Mesodermal cell (in vitro differentiated cells): ENCODE measurements at regions not wholly inside any gene's neighbourhood (a gene's known extent, or its start where the extent isn't known, plus 50 kb on each side); places are given as distances from the start of the nearest gene placed in this dataset.

Source experiments
- H3K27ac ChIP-seq: 2 replicates; pipeline ENCODE4 v1.7.0; 2013; ENCODE audit warnings: mild to moderate bottlenecking, low read depth, low read length, moderate library complexity; ENCODE audit not compliant: severe bottlenecking
- H3K36me3 ChIP-seq: 2 replicates; pipeline ENCODE4 v1.7.1; 2013; ENCODE audit warnings: mild to moderate bottlenecking, low read length, moderate library complexity; ENCODE audit not compliant: control insufficient read depth, insufficient read depth
- H3K4me1 ChIP-seq: one replicate; pipeline ENCODE4 v1.7.1; 2013; ENCODE audit warnings: mild to moderate bottlenecking, low read length; ENCODE audit not compliant: insufficient read depth, control insufficient read depth, poor library complexity, severe bottlenecking
- H3K4me3 ChIP-seq: 2 replicates; pipeline ENCODE4 v1.7.0; 2013; ENCODE audit warnings: low read length, control low read depth, mild to moderate bottlenecking; ENCODE audit not compliant: insufficient read depth, poor library complexity, severe bottlenecking; ENCODE audit errors: extremely low read depth
- H3K9me3 ChIP-seq: 2 replicates; pipeline ENCODE4 v1.7.1; 2013; ENCODE audit warnings: mild to moderate bottlenecking, low read length, moderate library complexity; ENCODE audit not compliant: control insufficient read depth
- WGBS, 2 experiments: methylation state at CpG; one replicate each; pipeline ENCODE4 v1.1.5; 2013; ENCODE audit warnings: missing lambda C conversion rate in 2 of 2; ENCODE audit not compliant: insufficient coverage in 2 of 2; 5-methylcytosine and 5-hydroxymethylcytosine counted together

DNA sequence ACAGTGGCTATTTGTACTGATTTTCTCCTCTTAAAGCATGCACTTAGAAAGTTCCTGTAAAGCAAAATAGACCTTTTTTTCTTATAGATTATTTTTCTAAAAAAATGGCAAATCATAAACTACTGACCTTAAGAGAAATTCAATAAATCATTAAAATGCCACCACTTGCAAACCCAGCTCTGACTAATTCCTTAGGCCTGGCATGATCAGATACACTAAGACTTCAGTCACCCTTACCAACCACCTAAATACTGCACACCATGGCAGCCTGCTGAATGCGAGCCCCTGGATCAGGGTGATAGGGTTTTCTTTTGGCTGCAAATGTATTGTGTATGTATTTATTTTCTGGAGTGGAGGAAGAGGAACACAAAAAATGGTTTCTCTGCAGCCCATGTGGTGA lies 370.6 kb upstream of the TBL1XR1 start:
- Histone ChIP-seq H3K4me3 (no peak overlapping the region), H3K4me1 (no peaks in the 10 kb centered on the region)
- no CpG with 5 or more reads among the region's 1 CpG for WGBS, 2 experiments

GRCh38 chr3:177569193-177569592 lies 371.9 kb upstream of the TBL1XR1 start:
- Histone ChIP-seq H3K27ac (no peak overlapping the region), H3K36me3 (no peaks in the 10 kb centered on the region), H3K4me3 (no peak overlapping the region), H3K4me1 (no peaks in the 10 kb centered on the region), H3K9me3 (no peaks in the 10 kb centered on the region)
- WGBS, 2 experiments = 100% methylated on average over 3 of the region's 4 CpGs; no CpG with 5 or more reads in 1 of the 2 experiments

More for the DNA sequence above, 370.6 kb upstream of the TBL1XR1 start:
- Histone ChIP-seq H3K36me3 (no peaks in the 10 kb centered on the region), H3K27ac (no peak overlapping the region), H3K9me3 (no peaks in the 10 kb centered on the region)

- no peak overlapping the region for H3K4me3 ChIP-seq
- no peaks in the 10 kb centered on the region for H3K4me1 ChIP-seq
- 83 to 100% methylated on average over 1 of the region's 4 CpGs for WGBS, 2 experiments
- H3K27ac ChIP-seq = no peak overlapping the region
- H3K36me3 ChIP-seq = no peaks in the 10 kb centered on the region
- H3K9me3 ChIP-seq = no peaks in the 10 kb centered on the region
Measured at GRCh38 chr3:177569875-177570657, 372.8 kb upstream of the TBL1XR1 start.

GRCh38 chr3:177571271-177571943 lies 374.1 kb upstream of the TBL1XR1 start:
- Histone ChIP-seq H3K36me3 (no peaks in the 10 kb centered on the region), H3K4me1 (no peaks in the 10 kb centered on the region), H3K9me3 (no peaks in the 10 kb centered on the region), H3K4me3 (no peak overlapping the region), H3K27ac (no peak overlapping the region)
- 92% methylated on average over 1 of the region's 1 CpG; no CpG with 5 or more reads in 1 of the 2 experiments for WGBS, 2 experiments

GRCh38 chr3:177571944-177572315 lies 374.6 kb upstream of the TBL1XR1 start:
- Histone ChIP-seq H3K4me1 (no peaks in the 10 kb centered on the region), H3K27ac (no peak overlapping the region), H3K4me3 (no peak overlapping the region), H3K9me3 (no peaks in the 10 kb centered on the region), H3K36me3 (no peaks in the 10 kb centered on the region)
- 32 to 42% methylated on average over 2 of the region's 3 CpGs for WGBS, 2 experiments

- Histone ChIP-seq H3K4me3 (no peak overlapping the region), H3K9me3 (no peaks in the 10 kb centered on the region), H3K4me1 (no peaks in the 10 kb centered on the region), H3K27ac (no peak overlapping the region), H3K36me3 (no peaks in the 10 kb centered on the region)
- 59 to 83% methylated on average over 3 to 5 of the region's 7 CpGs for WGBS, 2 experiments
Measured at GRCh38 chr3:177574222-177574856, 377.1 kb upstream of the TBL1XR1 start.

- no peaks in the 10 kb centered on the region for H3K36me3 ChIP-seq
- H3K4me1 ChIP-seq = no peaks in the 10 kb centered on the region
- no peak overlapping the region for H3K27ac ChIP-seq
- H3K9me3 ChIP-seq = no peaks in the 10 kb centered on the region
- 100% methylated on average over 1 of the region's 4 CpGs; no CpG with 5 or more reads in 1 of the 2 experiments for WGBS, 2 experiments
- H3K4me3 ChIP-seq = no peak overlapping the region
Measured at GRCh38 chr3:177576746-177577145, 379.5 kb upstream of the TBL1XR1 start.

DNA sequence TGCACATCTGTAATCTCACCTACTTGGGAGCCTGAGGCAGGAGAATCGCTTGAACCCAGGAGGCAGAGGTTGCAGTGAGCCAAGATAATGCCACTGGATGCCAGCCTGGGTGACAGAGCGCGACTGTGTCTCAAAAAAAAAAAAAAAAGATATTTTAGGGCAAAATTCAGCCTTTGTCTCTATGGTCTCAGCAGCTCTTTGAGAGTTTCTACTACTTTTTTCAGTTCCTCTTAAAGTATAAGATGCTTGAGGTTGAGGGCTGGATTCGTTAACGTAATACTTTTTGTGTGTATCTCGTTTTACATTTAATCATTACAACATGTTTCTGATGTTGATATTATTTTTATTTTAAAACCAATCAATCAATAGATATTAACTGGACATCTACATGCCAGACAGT lies 381.2 kb upstream of the TBL1XR1 start:
- no peak overlapping the region for H3K4me3 ChIP-seq
- WGBS, 2 experiments = 83 to 90% methylated on average over 3 of the region's 6 CpGs
- no peaks in the 10 kb centered on the region for H3K9me3 ChIP-seq
- H3K36me3 ChIP-seq = no peaks in the 10 kb centered on the region
- H3K4me1 ChIP-seq = no peaks in the 10 kb centered on the region
- no peak overlapping the region for H3K27ac ChIP-seq

DNA sequence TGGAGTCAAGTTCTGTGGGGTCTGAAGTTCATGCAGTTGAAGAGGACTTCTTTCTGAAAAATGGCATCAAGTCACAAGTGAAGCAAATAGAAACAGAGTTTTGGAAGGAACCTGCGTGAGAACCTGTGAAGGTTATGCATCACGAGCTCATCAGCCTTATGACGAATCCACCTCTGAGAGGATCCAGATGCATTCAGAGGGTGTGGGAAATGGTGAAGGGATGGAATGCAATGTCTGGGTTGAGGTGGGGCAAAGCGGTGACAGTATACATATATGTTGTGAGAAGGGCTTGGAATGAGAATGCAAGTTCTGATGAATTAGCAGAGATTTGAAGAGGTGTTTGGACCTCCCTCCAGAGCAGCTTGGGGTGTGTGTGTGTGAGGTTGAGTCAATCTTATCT lies 382.1 kb upstream of the TBL1XR1 start:
- Histone ChIP-seq H3K9me3 (no peaks in the 10 kb centered on the region), H3K4me3 (no peak overlapping the region), H3K27ac (no peak overlapping the region), H3K4me1 (no peaks in the 10 kb centered on the region), H3K36me3 (no peaks in the 10 kb centered on the region)
- 90 to 91% methylated on average over 4 of the region's 4 CpGs for WGBS, 2 experiments

DNA sequence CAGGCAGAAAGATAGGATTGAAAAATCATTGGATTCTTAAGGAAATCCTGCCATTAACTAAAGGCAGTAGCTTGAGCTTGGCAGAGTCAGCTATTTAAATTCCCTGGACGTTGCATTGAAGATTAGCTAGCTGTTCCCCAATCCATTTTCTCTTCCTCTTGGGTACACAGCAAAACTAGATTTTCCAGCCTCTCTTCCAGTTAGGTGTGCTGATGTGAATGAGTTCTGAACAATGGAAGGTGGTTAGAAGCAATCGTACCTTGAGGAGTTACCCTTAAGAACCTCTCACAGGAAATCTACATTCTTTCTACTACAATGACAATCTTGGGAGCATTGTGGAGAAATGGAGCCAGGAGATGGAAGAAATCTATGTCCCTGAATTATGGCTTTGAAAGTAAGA lies 383.2 kb upstream of the TBL1XR1 start:
- no peaks in the 10 kb centered on the region for H3K9me3 ChIP-seq
- H3K4me1 ChIP-seq = no peaks in the 10 kb centered on the region
- no peaks in the 10 kb centered on the region for H3K36me3 ChIP-seq
- no peak overlapping the region for H3K4me3 ChIP-seq
- H3K27ac ChIP-seq = no peak overlapping the region
- no CpG with 5 or more reads among the region's 2 CpGs for WGBS, 2 experiments
